22Rv1 (cell line): ENCODE measurements at regions not wholly inside any gene's neighbourhood (a gene's known extent, or its start where the extent isn't known, plus 50 kb on each side); places are given as distances from the start of the nearest gene placed in this dataset.

ENCODE experiments used
- ZFX ChIP-seq: fragments of 450-650 bp; IDR thresholded peaks from 2 replicates; pipeline ENCODE4 v1.6.1; 2017; ENCODE audit warnings: antibody characterized with exemption, borderline replicate concordance
- TF ChIP-seq, protein P1 (sequence below): fragments of 450-650 bp; IDR thresholded peaks from 2 replicates; pipeline ENCODE4 v1.5.1; 2017; ENCODE audit warnings: mild to moderate bottlenecking

GRCh38 chr3:181274025-181274424 lies 284.5 kb upstream of the DNAJC19 start:
- TF ChIP-seq, protein P1, sequence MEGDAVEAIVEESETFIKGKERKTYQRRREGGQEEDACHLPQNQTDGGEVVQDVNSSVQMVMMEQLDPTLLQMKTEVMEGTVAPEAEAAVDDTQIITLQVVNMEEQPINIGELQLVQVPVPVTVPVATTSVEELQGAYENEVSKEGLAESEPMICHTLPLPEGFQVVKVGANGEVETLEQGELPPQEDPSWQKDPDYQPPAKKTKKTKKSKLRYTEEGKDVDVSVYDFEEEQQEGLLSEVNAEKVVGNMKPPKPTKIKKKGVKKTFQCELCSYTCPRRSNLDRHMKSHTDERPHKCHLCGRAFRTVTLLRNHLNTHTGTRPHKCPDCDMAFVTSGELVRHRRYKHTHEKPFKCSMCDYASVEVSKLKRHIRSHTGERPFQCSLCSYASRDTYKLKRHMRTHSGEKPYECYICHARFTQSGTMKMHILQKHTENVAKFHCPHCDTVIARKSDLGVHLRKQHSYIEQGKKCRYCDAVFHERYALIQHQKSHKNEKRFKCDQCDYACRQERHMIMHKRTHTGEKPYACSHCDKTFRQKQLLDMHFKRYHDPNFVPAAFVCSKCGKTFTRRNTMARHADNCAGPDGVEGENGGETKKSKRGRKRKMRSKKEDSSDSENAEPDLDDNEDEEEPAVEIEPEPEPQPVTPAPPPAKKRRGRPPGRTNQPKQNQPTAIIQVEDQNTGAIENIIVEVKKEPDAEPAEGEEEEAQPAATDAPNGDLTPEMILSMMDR, result no peak
- no peak for TF ChIP-seq ZFX
